NCI-H2107 treated with DMSO at 0.1 percent for 48 hours (cell line): ENCODE measurements at regions not wholly inside any gene's neighbourhood (a gene's known extent, or its start where the extent isn't known, plus 50 kb on each side); places are given as distances from the start of the nearest gene placed in this dataset.

Experiments used
- DNase-seq: peaks from one replicate; lab custom pipeline; 2025; ENCODE audit not compliant: unreplicated experiment; lab: John Stamatoyannopoulos, UW

GRCh38 chr16:86288716-86289294, 221.5 kb upstream of the FOXF1 start:
- DNase-seq = no peak

- DNase-seq = no peak
Measured at GRCh38 chr16:86289304-86289703, 221.0 kb upstream of the FOXF1 start.

GRCh38 chr16:86289907-86290306, 220.4 kb upstream of the FOXF1 start:
- no peak for DNase-seq

- DNase-seq = no peak
Measured at GRCh38 chr16:86291491-86291890, 218.8 kb upstream of the FOXF1 start.

GRCh38 chr16:86292171-86292775, 218.1 kb upstream of the FOXF1 start:
- DNase-seq = no peak

- no peak for DNase-seq
Measured at GRCh38 chr16:86292942-86293341, 217.4 kb upstream of the FOXF1 start.

GRCh38 chr16:86293906-86294305, 216.4 kb upstream of the FOXF1 start:
- DNase-seq = no peak

- DNase-seq = no peak
Measured at GRCh38 chr16:86294535-86295196, 215.7 kb upstream of the FOXF1 start.

GRCh38 chr16:86296256-86296655, 214.1 kb upstream of the FOXF1 start:
- no peak for DNase-seq

- DNase-seq = no peak
Measured at GRCh38 chr16:86297391-86297790, 212.9 kb upstream of the FOXF1 start.

GRCh38 chr16:86297866-86298757, 212.2 kb upstream of the FOXF1 start:
- no peak for DNase-seq

GRCh38 chr16:86298758-86299134, 211.6 kb upstream of the FOXF1 start:
- no peak for DNase-seq

- no peak for DNase-seq
Measured at GRCh38 chr16:86299882-86300610, 210.3 kb upstream of the FOXF1 start.

GRCh38 chr16:86300746-86301481, 209.4 kb upstream of the FOXF1 start:
- no peak for DNase-seq

- DNase-seq = no peak
Measured at GRCh38 chr16:86302421-86303109, 207.8 kb upstream of the FOXF1 start.

- no peak for DNase-seq
Measured at GRCh38 chr16:86303787-86304678, 206.3 kb upstream of the FOXF1 start.

- no peak for DNase-seq
Measured at GRCh38 chr16:86304868-86305267, 205.5 kb upstream of the FOXF1 start.

- DNase-seq = no peak
Measured at GRCh38 chr16:86305440-86305839, 204.9 kb upstream of the FOXF1 start.
